ENCODE measurements at regions not wholly inside any gene's neighbourhood (a gene's known extent, or its start where the extent isn't known, plus 50 kb on each side); places are given as distances from the start of the nearest gene placed in this dataset.

DNA sequence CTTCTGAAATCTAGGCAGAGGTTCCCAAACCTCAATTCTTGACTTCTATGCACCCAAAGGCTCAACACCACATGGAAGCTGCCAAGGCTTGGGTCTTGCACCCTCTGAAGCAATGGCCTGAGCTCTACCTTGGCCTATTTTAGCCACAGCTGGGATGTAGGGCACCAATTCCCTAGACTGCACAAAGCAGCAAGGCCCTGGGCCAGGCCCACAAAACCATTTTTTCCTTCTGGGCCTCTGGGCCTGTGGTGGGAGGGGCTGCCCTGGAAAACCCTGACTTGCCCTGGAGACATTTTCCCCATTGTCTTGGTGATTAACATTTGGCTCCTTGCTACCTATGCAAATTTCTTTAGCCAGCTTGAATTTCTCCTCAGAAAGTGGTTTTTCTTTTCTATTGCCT is 315.2 kb downstream of the DCDC2C start (continued):
- TF ChIP-seq, protein P1, sequence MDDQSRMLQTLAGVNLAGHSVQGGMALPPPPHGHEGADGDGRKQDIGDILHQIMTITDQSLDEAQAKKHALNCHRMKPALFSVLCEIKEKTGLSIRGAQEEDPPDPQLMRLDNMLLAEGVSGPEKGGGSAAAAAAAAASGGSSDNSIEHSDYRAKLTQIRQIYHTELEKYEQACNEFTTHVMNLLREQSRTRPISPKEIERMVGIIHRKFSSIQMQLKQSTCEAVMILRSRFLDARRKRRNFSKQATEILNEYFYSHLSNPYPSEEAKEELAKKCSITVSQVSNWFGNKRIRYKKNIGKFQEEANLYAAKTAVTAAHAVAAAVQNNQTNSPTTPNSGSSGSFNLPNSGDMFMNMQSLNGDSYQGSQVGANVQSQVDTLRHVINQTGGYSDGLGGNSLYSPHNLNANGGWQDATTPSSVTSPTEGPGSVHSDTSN (CRISPR knock-in tag; IDR thresholded peaks at IDR 0.05; ENCODE audit: borderline replicate concordance), result no peak
- TF ChIP-seq, protein P2, sequence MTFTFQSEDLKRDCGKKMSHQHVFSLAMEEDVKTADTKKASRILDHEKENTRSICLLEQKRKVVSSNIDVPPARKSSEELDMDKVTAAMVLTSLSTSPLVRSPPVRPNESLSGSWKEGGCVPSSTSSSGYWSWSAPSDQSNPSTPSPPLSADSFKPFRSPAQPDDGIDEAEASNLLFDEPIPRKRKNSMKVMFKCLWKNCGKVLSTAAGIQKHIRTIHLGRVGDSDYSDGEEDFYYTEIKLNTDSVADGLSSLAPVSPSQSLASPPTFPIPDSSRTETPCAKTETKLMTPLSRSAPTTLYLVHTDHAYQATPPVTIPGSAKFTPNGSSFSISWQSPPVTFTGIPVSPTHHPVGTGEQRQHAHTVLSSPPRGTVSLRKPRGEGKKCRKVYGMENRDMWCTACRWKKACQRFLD (CRISPR knock-in tag; IDR thresholded peaks at IDR 0.05; ENCODE audit: borderline replicate concordance), result no peak

DNA sequence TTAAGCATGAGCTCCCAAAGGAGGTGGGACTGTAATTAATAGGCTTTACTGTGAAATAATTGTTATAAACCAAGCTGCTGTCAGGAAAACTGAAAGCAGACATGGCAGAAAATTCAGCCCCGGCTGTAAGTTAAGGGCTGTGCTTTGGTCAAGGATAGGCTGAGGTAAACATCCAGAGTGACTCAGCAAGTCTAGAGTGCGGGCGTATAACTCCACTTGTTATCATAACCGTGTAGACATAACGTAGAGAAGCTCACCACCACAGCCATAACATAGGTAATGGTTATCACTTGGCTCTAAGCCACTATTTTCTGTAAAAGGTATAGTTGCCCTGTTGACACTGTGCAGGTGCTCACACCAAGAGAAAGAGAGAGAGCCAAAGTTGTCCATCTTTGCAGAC is 316.8 kb downstream of the DCDC2C start:
- H3K4me2 ChIP-seq (ENCODE audit: low read depth, low read length), result peak overlapping the region; percentile 65
- H3K4me3 ChIP-seq (replicated peaks in 1 of 3; ENCODE audit: insufficient read depth in 1 of 3, low read depth in 2 of 3, low read length in 3 of 3), result peak overlapping the region in 1 of 3 experiments; percentile 29; a peak in 2 of 6 replicates
- ATAC-seq (peak; percentile 86), FAIRE-seq (peak; percentile 42), DNase-seq (ENCODE audit: low spot score) (peak; percentile 51)
- peaks cover 24% of the 10 kb centered on the region for H3K9me3 ChIP-seq (ENCODE audit: low read length)
- H3K79me2 ChIP-seq (ENCODE audit: insufficient read depth, low read length), result no peaks in the 10 kb centered on the region
- no peak overlapping the region for H3K9ac ChIP-seq (ENCODE audit: insufficient read depth, low read depth, low read length)
- H3K4me1 ChIP-seq (ENCODE audit: insufficient read depth, low read length), result peaks cover 16% of the 10 kb centered on the region
- BruUV-seq (replicated peaks), result no TSS peak
- H3K27me3 ChIP-seq (ENCODE audit: control insufficient read depth in 1 of 2, insufficient read depth in 2 of 2, low read length in 2 of 2), result peaks cover 0 to 4% of the 10 kb centered on the region in 2 experiments; a peak in 3 of 5 replicates
- no peaks in the 10 kb centered on the region for H3K36me3 ChIP-seq (replicated peaks in 1 of 2; ENCODE audit: control insufficient read depth in 1 of 2, insufficient read depth in 2 of 2, low read length in 2 of 2)
- POLR2A ChIA-PET, result no interaction called here
- WGBS (ENCODE audit: low lambda C conversion rate), result 5% methylated on average over 5 of the region's 5 CpGs
- H4K20me1 ChIP-seq (ENCODE audit: insufficient read depth, low read length), result no peaks in the 10 kb centered on the region
- H2AFZ ChIP-seq (ENCODE audit: low read length), result peak overlapping the region; percentile 75
- intact Hi-C loops (cut with micrococcal nuclease; ENCODE audit: unreplicated experiment) (no loop called here), in situ Hi-C loops (cut with HindIII; ENCODE audit: extremely low pct_ligation_motif_present, low pct_unique_long_range_greater_than_20kb) (no loop called here)
- CTCF ChIA-PET (ENCODE audit: low intra/inter-chr PET ratio, low total read pairs), result no interaction called here
- no peak overlapping the region for H3K27ac ChIP-seq (ENCODE audit: extremely low read length, insufficient read depth, low read length)
- TF ChIP-seq ISL2 (CRISPR knock-in tag; IDR thresholded peaks at IDR 0.05) (no peak), TCF7 (IDR thresholded peaks at IDR 0.05; ENCODE audit: low read depth) (no peak), SOX5 (CRISPR knock-in tag; IDR thresholded peaks at IDR 0.05; ENCODE audit: borderline replicate concordance) (peak; percentile 15; the same call in 1 of the 2 replicates), YEATS2 (CRISPR knock-in tag; IDR thresholded peaks at IDR 0.05; ENCODE audit: borderline replicate concordance) (peak; percentile 19; the same call in 1 of the 2 replicates), NFE2 (CRISPR knock-in tag; IDR thresholded peaks at IDR 0.05) (peak; percentile 94), ZNF7 (CRISPR knock-in tag; IDR thresholded peaks at IDR 0.05) (0 out of 2 replicates have a peak, but pooled peaks have one; percentile 31)
- TF ChIP-seq, protein P3, sequence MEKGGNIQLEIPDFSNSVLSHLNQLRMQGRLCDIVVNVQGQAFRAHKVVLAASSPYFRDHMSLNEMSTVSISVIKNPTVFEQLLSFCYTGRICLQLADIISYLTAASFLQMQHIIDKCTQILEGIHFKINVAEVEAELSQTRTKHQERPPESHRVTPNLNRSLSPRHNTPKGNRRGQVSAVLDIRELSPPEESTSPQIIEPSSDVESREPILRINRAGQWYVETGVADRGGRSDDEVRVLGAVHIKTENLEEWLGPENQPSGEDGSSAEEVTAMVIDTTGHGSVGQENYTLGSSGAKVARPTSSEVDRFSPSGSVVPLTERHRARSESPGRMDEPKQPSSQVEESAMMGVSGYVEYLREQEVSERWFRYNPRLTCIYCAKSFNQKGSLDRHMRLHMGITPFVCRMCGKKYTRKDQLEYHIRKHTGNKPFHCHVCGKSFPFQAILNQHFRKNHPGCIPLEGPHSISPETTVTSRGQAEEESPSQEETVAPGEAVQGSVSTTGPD (CRISPR knock-in tag; IDR thresholded peaks at IDR 0.05), result peak; percentile 53; the same call in 1 of the 2 replicates
- TF ChIP-seq, protein P4, sequence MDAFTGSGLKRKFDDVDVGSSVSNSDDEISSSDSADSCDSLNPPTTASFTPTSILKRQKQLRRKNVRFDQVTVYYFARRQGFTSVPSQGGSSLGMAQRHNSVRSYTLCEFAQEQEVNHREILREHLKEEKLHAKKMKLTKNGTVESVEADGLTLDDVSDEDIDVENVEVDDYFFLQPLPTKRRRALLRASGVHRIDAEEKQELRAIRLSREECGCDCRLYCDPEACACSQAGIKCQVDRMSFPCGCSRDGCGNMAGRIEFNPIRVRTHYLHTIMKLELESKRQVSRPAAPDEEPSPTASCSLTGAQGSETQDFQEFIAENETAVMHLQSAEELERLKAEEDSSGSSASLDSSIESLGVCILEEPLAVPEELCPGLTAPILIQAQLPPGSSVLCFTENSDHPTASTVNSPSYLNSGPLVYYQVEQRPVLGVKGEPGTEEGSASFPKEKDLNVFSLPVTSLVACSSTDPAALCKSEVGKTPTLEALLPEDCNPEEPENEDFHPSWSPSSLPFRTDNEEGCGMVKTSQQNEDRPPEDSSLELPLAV (CRISPR knock-in tag; conservative IDR thresholded peaks at IDR 0.05; ENCODE audit: low read depth), result no peak
- TF ChIP-seq, protein P5, sequence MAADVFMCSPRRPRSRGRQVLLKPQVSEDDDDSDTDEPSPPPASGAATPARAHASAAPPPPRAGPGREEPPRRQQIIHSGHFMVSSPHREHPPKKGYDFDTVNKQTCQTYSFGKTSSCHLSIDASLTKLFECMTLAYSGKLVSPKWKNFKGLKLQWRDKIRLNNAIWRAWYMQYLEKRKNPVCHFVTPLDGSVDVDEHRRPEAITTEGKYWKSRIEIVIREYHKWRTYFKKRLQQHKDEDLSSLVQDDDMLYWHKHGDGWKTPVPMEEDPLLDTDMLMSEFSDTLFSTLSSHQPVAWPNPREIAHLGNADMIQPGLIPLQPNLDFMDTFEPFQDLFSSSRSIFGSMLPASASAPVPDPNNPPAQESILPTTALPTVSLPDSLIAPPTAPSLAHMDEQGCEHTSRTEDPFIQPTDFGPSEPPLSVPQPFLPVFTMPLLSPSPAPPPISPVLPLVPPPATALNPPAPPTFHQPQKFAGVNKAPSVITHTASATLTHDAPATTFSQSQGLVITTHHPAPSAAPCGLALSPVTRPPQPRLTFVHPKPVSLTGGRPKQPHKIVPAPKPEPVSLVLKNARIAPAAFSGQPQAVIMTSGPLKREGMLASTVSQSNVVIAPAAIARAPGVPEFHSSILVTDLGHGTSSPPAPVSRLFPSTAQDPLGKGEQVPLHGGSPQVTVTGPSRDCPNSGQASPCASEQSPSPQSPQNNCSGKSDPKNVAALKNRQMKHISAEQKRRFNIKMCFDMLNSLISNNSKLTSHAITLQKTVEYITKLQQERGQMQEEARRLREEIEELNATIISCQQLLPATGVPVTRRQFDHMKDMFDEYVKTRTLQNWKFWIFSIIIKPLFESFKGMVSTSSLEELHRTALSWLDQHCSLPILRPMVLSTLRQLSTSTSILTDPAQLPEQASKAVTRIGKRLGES (CRISPR knock-in tag; IDR thresholded peaks at IDR 0.05; ENCODE audit: borderline replicate concordance), result no peak
